GM19397 (cell line): ENCODE measurements at regions not wholly inside any gene's neighbourhood (a gene's known extent, or its start where the extent isn't known, plus 50 kb on each side); places are given as distances from the start of the nearest gene placed in this dataset.
"Not testable (repeated sequence)": the region's sequence is repeated elsewhere in the genome, so short reads cannot be mapped to it uniquely, and the experiment has no call there.

Experiments used
- ATAC-seq: cut with Tn5 transposase; IDR thresholded peaks from one replicate; pipeline ENCODE4 v1.9.1; 2021; ENCODE audit warnings: mild to moderate bottlenecking, moderate library complexity; ENCODE audit not compliant: unreplicated experiment

GRCh38 chr1:113297749-113298148 lies 92.6 kb upstream of the MAGI3 start:
- ATAC-seq: no peak

GRCh38 chr1:113298941-113299340 lies 91.4 kb upstream of the MAGI3 start:
- no peak for ATAC-seq

- no peak for ATAC-seq
These were observed 87.7 kb upstream of the MAGI3 start for GRCh38 chr1:113302636-113303035.

GRCh38 chr1:113303267-113303666 lies 87.0 kb upstream of the MAGI3 start:
- no peak for ATAC-seq

GRCh38 chr1:113305029-113305428 lies 85.3 kb upstream of the MAGI3 start:
- ATAC-seq: not testable (repeated sequence)

GRCh38 chr1:113307771-113308445 lies 82.4 kb upstream of the MAGI3 start:
- no peak for ATAC-seq

- not testable (repeated sequence) for ATAC-seq
These were observed 77.7 kb upstream of the MAGI3 start for GRCh38 chr1:113312651-113313050.

- no peak for ATAC-seq
These were observed 75.7 kb upstream of the MAGI3 start for GRCh38 chr1:113314600-113314999.

GRCh38 chr1:113320272-113320671 lies 70.0 kb upstream of the MAGI3 start:
- ATAC-seq: no peak

GRCh38 chr1:113320972-113321680 lies 69.2 kb upstream of the MAGI3 start:
- ATAC-seq: no peak

- ATAC-seq: no peak
These were observed 68.4 kb upstream of the MAGI3 start for GRCh38 chr1:113321771-113322387.

GRCh38 chr1:113322439-113322838 lies 67.9 kb upstream of the MAGI3 start:
- no peak for ATAC-seq

- no peak for ATAC-seq
These were observed 65.3 kb upstream of the MAGI3 start for GRCh38 chr1:113325022-113325421.

- no peak for ATAC-seq
These were observed 63.3 kb upstream of the MAGI3 start for GRCh38 chr1:113326976-113327375.

- ATAC-seq: no peak
These were observed 57.3 kb upstream of the MAGI3 start for GRCh38 chr1:113333056-113333455.

GRCh38 chr1:113340038-113340437 lies 50.3 kb upstream of the MAGI3 start:
- ATAC-seq: no peak
